ENCODE measurements at regions not wholly inside any gene's neighbourhood (a gene's known extent, or its start where the extent isn't known, plus 50 kb on each side); places are given as distances from the start of the nearest gene placed in this dataset.
"Not testable (repeated sequence)": the region's sequence is repeated elsewhere in the genome, so short reads cannot be mapped to it uniquely, and the experiment has no call there.

DNA sequence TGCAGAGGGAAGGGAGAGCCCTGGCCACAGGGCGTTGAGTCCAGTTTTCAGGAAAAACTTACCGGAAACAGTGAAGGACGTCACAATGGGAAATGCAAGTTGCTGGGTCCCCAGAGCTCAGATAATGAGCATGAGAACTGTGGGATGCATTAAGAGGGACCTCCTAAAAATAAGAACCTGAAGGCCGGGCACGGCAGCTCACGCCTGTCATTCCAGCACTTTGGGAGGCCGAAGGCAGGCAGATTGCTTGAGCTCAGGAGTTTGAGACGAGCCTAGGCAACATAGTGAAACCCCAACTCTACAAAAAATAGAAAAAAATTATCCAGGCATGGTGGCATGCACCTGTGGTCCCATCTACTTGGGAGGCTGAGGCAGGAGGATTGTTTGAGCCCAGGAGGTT is 170.6 kb downstream of the URI1 start:
- TF ChIP-seq, protein P1, sequence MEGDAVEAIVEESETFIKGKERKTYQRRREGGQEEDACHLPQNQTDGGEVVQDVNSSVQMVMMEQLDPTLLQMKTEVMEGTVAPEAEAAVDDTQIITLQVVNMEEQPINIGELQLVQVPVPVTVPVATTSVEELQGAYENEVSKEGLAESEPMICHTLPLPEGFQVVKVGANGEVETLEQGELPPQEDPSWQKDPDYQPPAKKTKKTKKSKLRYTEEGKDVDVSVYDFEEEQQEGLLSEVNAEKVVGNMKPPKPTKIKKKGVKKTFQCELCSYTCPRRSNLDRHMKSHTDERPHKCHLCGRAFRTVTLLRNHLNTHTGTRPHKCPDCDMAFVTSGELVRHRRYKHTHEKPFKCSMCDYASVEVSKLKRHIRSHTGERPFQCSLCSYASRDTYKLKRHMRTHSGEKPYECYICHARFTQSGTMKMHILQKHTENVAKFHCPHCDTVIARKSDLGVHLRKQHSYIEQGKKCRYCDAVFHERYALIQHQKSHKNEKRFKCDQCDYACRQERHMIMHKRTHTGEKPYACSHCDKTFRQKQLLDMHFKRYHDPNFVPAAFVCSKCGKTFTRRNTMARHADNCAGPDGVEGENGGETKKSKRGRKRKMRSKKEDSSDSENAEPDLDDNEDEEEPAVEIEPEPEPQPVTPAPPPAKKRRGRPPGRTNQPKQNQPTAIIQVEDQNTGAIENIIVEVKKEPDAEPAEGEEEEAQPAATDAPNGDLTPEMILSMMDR (IDR thresholded peaks at IDR 0.05; ENCODE audit: borderline replicate concordance, insufficient read depth, low read depth, low read length), result no peak
- H3K4me3 ChIP-seq (ENCODE audit: low read depth, low read length), result no peak overlapping the region

DNA sequence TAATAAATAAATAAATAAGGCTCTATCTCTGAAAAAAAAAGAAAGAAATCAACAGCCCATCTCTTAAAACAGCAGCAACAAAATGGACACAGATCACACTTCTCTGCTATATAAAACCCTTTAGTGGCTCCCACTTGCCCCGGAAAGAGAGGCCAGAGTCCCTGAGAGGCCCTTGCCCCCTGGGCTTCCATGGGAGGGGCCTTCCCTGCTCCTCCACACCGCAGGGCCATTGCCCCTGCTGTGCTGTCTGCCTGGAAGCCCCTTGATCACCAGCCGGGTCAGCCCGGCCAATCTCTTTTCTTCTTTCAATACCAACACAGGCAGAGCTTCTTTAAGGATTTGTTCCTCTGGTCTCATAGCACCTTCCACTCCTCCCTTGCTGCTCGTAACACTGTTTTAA is 171.1 kb downstream of the URI1 start:
- TF ChIP-seq, protein P1 (IDR thresholded peaks at IDR 0.05; ENCODE audit: borderline replicate concordance, insufficient read depth, low read depth, low read length), result no peak

DNA sequence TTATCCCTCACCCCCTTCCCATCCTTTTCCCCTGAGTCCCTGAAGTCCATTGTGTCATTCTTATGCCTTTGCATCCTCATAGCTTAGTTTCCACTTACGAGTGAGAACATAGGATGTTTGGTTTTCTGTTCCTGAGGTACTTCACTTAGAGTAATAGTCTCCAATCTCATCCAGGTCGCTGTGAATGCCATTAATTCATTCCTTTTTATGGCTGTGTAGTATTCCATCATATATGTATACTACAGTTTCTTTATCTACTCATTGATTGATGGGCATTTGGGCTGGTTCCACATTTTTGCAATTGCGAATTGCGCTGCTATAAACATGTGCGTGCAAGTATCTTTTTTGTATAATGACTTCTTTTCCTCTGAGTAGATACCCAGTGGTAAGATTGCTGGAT is 172.1 kb downstream of the URI1 start:
- H3K4me3 ChIP-seq (ENCODE audit: low read depth, low read length), result not testable (repeated sequence)

More for the DNA sequence above, 171.1 kb downstream of the URI1 start:
- no peak overlapping the region for H3K4me3 ChIP-seq (ENCODE audit: low read depth, low read length)

DNA sequence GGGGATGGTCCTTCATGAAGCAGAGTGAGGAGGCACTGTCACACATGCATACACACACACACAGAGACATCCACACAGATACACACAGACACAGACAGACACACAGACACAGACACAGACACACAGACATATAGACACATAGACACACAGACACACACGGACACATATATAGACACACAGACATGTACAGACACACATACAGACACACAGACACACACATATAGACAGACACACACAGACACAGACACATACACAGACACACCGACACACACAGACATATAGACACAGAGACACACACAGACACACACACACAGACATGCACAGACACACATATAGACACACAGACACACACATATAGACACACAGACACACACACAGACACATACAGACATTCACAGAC is 173.9 kb downstream of the URI1 start:
- TF ChIP-seq, protein P1 (IDR thresholded peaks at IDR 0.05; ENCODE audit: borderline replicate concordance, insufficient read depth, low read depth, low read length), result no peak
- no peak overlapping the region for H3K4me3 ChIP-seq (ENCODE audit: low read depth, low read length)

DNA sequence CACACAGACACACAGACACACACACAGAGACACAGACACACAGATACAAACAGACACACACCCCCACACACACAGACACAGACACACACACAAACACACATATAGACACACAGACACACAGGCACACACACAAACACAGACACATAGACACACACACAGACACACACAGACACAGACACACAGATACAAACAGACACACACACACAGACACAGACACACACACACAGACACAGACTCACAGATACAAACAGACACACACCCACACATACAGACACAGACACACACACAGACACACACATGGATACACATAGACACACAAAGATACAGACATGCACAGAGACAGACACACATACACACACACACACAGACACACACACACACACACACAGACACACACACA is 174.5 kb downstream of the URI1 start:
- TF ChIP-seq, protein P1 (IDR thresholded peaks at IDR 0.05; ENCODE audit: borderline replicate concordance, insufficient read depth, low read depth, low read length), result no peak

DNA sequence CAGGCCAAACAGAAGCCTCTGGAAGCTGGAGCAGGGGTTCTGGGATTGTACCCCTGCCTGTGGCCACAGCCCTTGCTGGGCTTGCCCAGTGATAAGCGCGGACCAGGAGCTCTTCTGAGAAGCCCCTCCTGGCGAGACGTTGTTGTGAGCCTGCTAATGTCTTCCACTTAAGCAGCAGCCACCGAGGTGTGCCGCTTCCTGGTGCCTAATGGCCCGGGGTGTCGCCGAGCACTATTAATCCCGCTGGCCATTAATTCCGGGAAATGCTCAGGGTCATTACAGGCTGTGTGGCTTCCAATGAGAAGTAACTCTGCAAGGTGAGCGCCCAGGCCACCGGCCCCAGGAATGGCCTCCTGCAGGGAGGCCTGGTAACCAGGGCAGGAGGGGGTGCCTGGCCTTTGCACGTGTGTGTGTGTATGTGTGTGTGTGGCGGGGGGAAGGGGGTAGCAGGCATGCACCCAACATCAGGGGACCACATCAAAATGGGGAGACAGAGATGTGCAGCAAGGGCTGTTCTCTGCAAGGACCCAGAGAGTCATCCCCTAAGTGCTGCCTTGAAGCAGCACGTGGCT is 175.0 kb downstream of the URI1 start:
- TF ChIP-seq, protein P1 (IDR thresholded peaks at IDR 0.05; ENCODE audit: borderline replicate concordance, insufficient read depth, low read depth, low read length), result no peak
- H3K4me3 ChIP-seq (ENCODE audit: low read depth, low read length), result no peak overlapping the region

More for the DNA sequence above, 174.5 kb downstream of the URI1 start:
- H3K4me3 ChIP-seq (ENCODE audit: low read depth, low read length), result no peak overlapping the region

DNA sequence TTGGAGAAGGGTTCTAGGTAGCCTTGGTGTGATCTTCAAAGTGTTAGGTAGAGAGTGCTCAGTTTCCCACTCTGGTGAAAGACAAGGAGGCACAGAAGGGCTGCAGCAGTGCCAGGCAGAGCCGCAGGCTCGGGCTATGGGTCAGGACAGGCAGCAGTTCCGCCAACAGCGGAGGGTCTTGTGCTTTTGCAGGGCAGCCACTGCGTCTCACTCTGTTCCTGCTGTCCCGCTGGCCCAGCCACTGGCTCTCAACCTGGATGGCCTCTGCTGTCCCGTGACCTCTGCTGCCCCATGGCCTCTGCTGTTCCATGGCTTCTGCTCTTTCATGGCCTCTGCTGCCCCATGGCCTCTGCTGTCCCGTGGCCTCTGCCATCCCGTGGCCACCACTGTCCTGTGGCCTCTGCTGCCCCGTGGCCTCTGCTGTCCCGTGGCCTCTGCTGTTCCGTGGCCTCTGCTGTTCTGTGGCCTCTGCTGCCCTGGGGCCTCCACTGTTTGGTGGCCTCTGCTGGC is 175.7 kb downstream of the URI1 start:
- TF ChIP-seq, protein P1 (IDR thresholded peaks at IDR 0.05; ENCODE audit: borderline replicate concordance, insufficient read depth, low read depth, low read length), result no peak

More for the DNA sequence above, 175.7 kb downstream of the URI1 start:
- H3K4me3 ChIP-seq (ENCODE audit: low read depth, low read length), result no peak overlapping the region
